Endodermal cell (in vitro differentiated cells): ENCODE measurements at regions not wholly inside any gene's neighbourhood (a gene's known extent, or its start where the extent isn't known, plus 50 kb on each side); places are given as distances from the start of the nearest gene placed in this dataset.

Experiments used
- DNase-seq: peaks from one replicate; pipeline ENCODE4 v3.0.0-alpha.2; 2017
- H3K27ac ChIP-seq: 2 replicates; pipeline ENCODE4 v1.5.1; 2013; ENCODE audit warnings: mild to moderate bottlenecking, low read depth, low read length, moderate library complexity
- H3K27me3 ChIP-seq: 2 replicates; pipeline ENCODE4 v1.6.1; 2013; ENCODE audit warnings: mild to moderate bottlenecking, low read length, moderate library complexity; ENCODE audit not compliant: insufficient read depth, control insufficient read depth, poor library complexity, severe bottlenecking
- H3K36me3 ChIP-seq: 2 replicates; pipeline ENCODE4 v1.7.0; 2013; ENCODE audit warnings: mild to moderate bottlenecking, low read length, moderate library complexity; ENCODE audit not compliant: control insufficient read depth, insufficient read depth
- H3K4me1 ChIP-seq: one replicate; pipeline ENCODE4 v1.7.0; 2013; ENCODE audit warnings: low read length; ENCODE audit not compliant: control insufficient read depth, insufficient read depth
- H3K4me3 ChIP-seq: 2 replicates; pipeline ENCODE4 v1.5.1; 2013; ENCODE audit warnings: mild to moderate bottlenecking, low read length, moderate library complexity
- H3K9ac ChIP-seq: 2 replicates; pipeline ENCODE4 v1.6.1; 2013; ENCODE audit warnings: mild to moderate bottlenecking, low read length, moderate library complexity; ENCODE audit not compliant: poor library complexity, severe bottlenecking; ENCODE audit errors: extremely low read depth
- H3K9me3 ChIP-seq: 2 replicates; pipeline ENCODE4 v1.6.1; 2013; ENCODE audit warnings: mild to moderate bottlenecking, low read length, moderate library complexity; ENCODE audit not compliant: control insufficient read depth
- H3K27ac Mint-ChIP-seq: 2 replicates; pipeline ENCODE4 v1.8.0; 2020; ENCODE audit warnings: mixed read lengths
- H3K27me3 Mint-ChIP-seq: 2 replicates; pipeline ENCODE4 v1.8.0; 2021; ENCODE audit warnings: mild to moderate bottlenecking, mixed read lengths; ENCODE audit not compliant: insufficient read depth
- H3K36me3 Mint-ChIP-seq: 2 replicates; pipeline ENCODE4 v1.8.0; 2020; ENCODE audit warnings: low read depth, mixed read lengths
- H3K4me1 Mint-ChIP-seq: 2 replicates; pipeline ENCODE4 v1.8.0; 2020; ENCODE audit warnings: mixed read lengths
- H3K4me3 Mint-ChIP-seq: 2 replicates; pipeline ENCODE4 v1.8.0; 2020; ENCODE audit warnings: mild to moderate bottlenecking, moderate library complexity, mixed read lengths
- H3K9me3 Mint-ChIP-seq: 2 replicates; pipeline ENCODE4 v1.8.0; 2020; ENCODE audit warnings: mild to moderate bottlenecking, mixed read lengths
- WGBS, 2 experiments: methylation state at CpG; one replicate each; pipeline versions ENCODE4 v1.1.5 to v1.1.7; 2013; ENCODE audit warnings: missing lambda C conversion rate in 2 of 2, mixed read lengths in 1 of 2; ENCODE audit not compliant: insufficient coverage in 1 of 2, insufficient read length in 1 of 2; 5-methylcytosine and 5-hydroxymethylcytosine counted together
- TF ChIP-seq, protein P1 (sequence below): fragments of 200-600 bp; sonication (generic); conservative IDR thresholded peaks from 2 replicates; pipeline ENCODE4 v1.5.0; 2021; ENCODE audit warnings: antibody characterized with exemption, mild to moderate bottlenecking

DNA sequence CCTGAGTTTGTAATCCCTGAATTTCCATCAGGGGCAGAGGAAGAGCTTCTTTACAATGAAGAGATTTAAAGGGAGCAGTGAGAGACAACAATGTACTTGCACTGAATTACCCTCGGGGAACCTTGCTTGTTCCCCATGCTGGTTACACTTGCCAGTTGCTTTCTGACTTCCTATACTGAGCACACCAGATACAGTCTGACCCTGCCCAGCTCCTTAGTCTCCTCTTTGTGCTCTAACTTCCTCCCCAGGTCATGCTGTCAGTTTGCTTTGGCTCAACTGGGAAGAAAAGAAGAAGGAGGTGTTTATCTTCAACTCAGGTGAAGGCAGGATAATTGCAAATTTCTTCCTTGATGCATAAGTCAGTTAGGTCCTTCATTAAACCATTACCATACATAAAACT is 658.4 kb downstream of the NYAP2 start:
- Mint-ChIP-seq H3K36me3 (no peaks in the 10 kb centered on the region), H3K4me1 (peaks cover 38% of the 10 kb centered on the region), H3K27ac (peak overlapping the region; percentile 49), H3K9me3 (no peaks in the 10 kb centered on the region), H3K4me3 (no peak overlapping the region), H3K27me3 (no peaks in the 10 kb centered on the region)
- no peaks in the 10 kb centered on the region for H3K36me3 ChIP-seq
- H3K27ac ChIP-seq: no peak overlapping the region
- H3K4me1 ChIP-seq: peaks cover 10% of the 10 kb centered on the region
- no peaks in the 10 kb centered on the region for H3K27me3 ChIP-seq
- H3K9ac ChIP-seq: no peak overlapping the region
- 39 to 75% methylated on average over 1 of the region's 1 CpG for WGBS, 2 experiments
- no peak for DNase-seq
- TF ChIP-seq, protein P1, sequence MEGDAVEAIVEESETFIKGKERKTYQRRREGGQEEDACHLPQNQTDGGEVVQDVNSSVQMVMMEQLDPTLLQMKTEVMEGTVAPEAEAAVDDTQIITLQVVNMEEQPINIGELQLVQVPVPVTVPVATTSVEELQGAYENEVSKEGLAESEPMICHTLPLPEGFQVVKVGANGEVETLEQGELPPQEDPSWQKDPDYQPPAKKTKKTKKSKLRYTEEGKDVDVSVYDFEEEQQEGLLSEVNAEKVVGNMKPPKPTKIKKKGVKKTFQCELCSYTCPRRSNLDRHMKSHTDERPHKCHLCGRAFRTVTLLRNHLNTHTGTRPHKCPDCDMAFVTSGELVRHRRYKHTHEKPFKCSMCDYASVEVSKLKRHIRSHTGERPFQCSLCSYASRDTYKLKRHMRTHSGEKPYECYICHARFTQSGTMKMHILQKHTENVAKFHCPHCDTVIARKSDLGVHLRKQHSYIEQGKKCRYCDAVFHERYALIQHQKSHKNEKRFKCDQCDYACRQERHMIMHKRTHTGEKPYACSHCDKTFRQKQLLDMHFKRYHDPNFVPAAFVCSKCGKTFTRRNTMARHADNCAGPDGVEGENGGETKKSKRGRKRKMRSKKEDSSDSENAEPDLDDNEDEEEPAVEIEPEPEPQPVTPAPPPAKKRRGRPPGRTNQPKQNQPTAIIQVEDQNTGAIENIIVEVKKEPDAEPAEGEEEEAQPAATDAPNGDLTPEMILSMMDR: no peak
- H3K9me3 ChIP-seq: no peaks in the 10 kb centered on the region
- H3K4me3 ChIP-seq: peak overlapping the region; percentile 41

DNA sequence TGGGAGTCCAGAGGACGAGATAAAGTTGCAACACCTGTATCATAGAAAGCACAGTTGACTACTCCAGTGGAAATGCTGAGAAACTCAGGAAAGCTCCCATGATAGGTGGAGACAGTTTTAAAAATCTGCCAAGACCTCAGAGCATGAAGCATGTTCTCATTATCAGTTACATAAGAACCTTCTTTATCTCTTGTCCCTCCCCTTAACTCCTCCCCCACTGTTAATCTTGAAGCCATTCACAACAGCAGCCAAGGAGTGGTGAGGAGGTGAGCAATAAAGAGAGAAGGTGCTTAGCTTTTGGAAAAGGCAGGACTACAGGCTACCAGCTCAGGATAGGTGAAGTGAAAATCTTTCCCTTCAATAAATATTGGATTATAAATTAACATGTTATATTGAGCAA is 657.9 kb downstream of the NYAP2 start:
- no peaks in the 10 kb centered on the region for H3K9me3 Mint-ChIP-seq
- H3K9ac ChIP-seq: no peak overlapping the region

DNA sequence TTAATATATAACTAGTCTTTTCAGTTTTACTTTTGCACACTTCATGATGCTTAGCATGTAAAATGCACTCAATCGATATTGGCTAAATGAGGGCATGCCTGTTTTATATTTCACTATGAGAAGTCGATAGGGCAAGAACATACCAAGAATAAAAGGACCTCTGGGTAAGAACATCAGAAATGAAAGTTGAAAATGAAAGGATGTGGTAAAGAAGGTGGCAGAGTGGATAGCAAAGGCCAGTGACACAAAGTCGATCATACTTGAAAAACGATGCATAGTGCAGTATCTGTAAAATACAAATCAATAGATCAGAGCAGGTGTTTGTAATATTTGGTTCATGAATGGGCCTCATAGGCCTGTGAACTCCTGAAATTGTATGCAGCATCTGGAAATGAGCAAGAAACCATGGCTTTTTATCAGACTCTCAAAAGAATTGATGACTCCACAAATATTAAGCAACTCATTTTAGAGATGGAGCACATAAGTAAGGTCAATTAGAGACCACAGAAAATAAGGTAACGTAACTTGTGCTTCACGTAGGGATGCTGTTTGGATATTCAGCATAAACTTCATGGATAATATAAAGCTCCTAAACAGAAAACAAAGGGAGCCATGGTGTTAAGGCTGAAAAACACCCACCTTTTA is 653.4 kb downstream of the NYAP2 start:
- WGBS, 2 experiments: 87 to 94% methylated on average over 6 of the region's 6 CpGs
- no peak overlapping the region for H3K9ac ChIP-seq
- Mint-ChIP-seq H3K4me3 (no peak overlapping the region), H3K4me1 (peaks cover 42% of the 10 kb centered on the region), H3K27ac (no peak overlapping the region), H3K9me3 (no peaks in the 10 kb centered on the region), H3K27me3 (no peaks in the 10 kb centered on the region), H3K36me3 (no peaks in the 10 kb centered on the region)
- H3K27ac ChIP-seq: no peak overlapping the region
- TF ChIP-seq, protein P1: no peak
- H3K4me1 ChIP-seq: peaks cover 7% of the 10 kb centered on the region
- no peak overlapping the region for H3K4me3 ChIP-seq
- no peaks in the 10 kb centered on the region for H3K9me3 ChIP-seq
- no peak for DNase-seq
- H3K27me3 ChIP-seq: no peaks in the 10 kb centered on the region
- no peaks in the 10 kb centered on the region for H3K36me3 ChIP-seq

More for the DNA sequence above, 657.9 kb downstream of the NYAP2 start:
- Histone ChIP-seq H3K27me3 (no peaks in the 10 kb centered on the region), H3K9me3 (no peaks in the 10 kb centered on the region), H3K36me3 (no peaks in the 10 kb centered on the region), H3K27ac (no peak overlapping the region), H3K4me1 (peaks cover 11% of the 10 kb centered on the region), H3K4me3 (peak overlapping the region; percentile 41)
- no peaks in the 10 kb centered on the region for H3K27me3 Mint-ChIP-seq
- no peak overlapping the region for H3K4me3 Mint-ChIP-seq
- H3K4me1 Mint-ChIP-seq: peaks cover 42% of the 10 kb centered on the region
- no peak for DNase-seq
- 72 to 75% methylated on average over 1 of the region's 1 CpG for WGBS, 2 experiments
- no peak overlapping the region for H3K27ac Mint-ChIP-seq
- no peaks in the 10 kb centered on the region for H3K36me3 Mint-ChIP-seq
- TF ChIP-seq, protein P1: no peak
